GM06990 (cell line): ENCODE measurements at regions not wholly inside any gene's neighbourhood (a gene's known extent, or its start where the extent isn't known, plus 50 kb on each side); places are given as distances from the start of the nearest gene placed in this dataset.
"Not testable (repeated sequence)": the region's sequence is repeated elsewhere in the genome, so short reads cannot be mapped to it uniquely, and the experiment has no call there.

Experiments used
- DNase-seq: peaks from one replicate; pipeline ENCODE4 v3.0.0-alpha.2; 2011; ENCODE audit not compliant: insufficient read length; ENCODE audit errors: extremely low read depth
- H3K27me3 ChIP-seq: replicated peaks from 2 replicates; pipeline ENCODE4 v1.6.0; 2011; ENCODE audit warnings: low read length; ENCODE audit not compliant: control insufficient read depth, insufficient read depth
- H3K36me3 ChIP-seq: 2 replicates; pipeline ENCODE4 v1.5.1; 2011; ENCODE audit warnings: low read length; ENCODE audit not compliant: control insufficient read depth, insufficient read depth
- H3K4me3 ChIP-seq: replicated peaks from 2 replicates; pipeline ENCODE4 v1.5.1; 2011; ENCODE audit warnings: low read depth, mild to moderate bottlenecking, control low read depth, low read length
- TF ChIP-seq, protein P1 (sequence below): IDR thresholded peaks from 2 replicates; pipeline ENCODE4 v1.5.1; 2011; ENCODE audit warnings: low read length, control low read depth, mild to moderate bottlenecking, inconsistent platforms; ENCODE audit not compliant: insufficient read depth, poor library complexity, severe bottlenecking

DNA sequence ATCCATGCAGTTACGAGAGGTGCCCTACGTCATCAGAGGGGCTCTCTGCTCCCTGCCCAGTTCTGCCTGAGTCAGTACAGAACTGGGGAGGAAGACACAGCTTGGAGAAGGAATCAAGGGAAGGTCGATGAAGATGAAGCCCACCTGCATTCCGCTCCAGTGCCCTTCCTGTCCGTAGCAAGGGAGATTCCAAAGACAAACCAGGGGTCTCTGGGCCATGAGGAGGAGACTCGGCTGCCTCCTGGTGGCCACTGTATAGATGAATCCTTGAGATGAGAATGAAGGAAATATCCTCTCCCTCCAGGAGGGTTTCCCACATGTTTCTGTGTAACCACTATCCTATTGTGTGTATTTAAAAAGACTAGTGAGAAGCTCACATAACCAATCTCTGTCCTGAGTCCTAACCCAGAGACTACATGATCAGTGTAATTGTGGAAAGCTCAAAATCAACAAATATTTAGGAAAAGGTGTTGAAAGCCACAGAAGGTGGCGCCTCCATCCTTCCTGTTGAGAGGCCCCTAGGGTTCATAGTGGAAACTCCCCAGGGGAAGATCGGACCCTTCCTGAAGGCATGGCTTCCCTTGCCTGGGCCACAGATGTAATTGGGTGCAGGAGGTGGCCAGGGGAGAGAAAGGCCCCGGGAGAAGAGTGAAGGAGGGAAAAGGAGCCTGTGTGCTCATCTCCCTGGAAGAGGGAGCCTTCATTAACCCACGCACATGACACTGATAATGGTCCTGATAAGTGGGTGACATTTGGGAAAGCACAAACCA is 67.0 kb upstream of the LYZL2 start:
- not testable (repeated sequence) for H3K36me3 ChIP-seq, H3K27me3 ChIP-seq, H3K4me3 ChIP-seq, DNase-seq
- TF ChIP-seq, protein P1, sequence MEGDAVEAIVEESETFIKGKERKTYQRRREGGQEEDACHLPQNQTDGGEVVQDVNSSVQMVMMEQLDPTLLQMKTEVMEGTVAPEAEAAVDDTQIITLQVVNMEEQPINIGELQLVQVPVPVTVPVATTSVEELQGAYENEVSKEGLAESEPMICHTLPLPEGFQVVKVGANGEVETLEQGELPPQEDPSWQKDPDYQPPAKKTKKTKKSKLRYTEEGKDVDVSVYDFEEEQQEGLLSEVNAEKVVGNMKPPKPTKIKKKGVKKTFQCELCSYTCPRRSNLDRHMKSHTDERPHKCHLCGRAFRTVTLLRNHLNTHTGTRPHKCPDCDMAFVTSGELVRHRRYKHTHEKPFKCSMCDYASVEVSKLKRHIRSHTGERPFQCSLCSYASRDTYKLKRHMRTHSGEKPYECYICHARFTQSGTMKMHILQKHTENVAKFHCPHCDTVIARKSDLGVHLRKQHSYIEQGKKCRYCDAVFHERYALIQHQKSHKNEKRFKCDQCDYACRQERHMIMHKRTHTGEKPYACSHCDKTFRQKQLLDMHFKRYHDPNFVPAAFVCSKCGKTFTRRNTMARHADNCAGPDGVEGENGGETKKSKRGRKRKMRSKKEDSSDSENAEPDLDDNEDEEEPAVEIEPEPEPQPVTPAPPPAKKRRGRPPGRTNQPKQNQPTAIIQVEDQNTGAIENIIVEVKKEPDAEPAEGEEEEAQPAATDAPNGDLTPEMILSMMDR = peak; percentile 12

DNA sequence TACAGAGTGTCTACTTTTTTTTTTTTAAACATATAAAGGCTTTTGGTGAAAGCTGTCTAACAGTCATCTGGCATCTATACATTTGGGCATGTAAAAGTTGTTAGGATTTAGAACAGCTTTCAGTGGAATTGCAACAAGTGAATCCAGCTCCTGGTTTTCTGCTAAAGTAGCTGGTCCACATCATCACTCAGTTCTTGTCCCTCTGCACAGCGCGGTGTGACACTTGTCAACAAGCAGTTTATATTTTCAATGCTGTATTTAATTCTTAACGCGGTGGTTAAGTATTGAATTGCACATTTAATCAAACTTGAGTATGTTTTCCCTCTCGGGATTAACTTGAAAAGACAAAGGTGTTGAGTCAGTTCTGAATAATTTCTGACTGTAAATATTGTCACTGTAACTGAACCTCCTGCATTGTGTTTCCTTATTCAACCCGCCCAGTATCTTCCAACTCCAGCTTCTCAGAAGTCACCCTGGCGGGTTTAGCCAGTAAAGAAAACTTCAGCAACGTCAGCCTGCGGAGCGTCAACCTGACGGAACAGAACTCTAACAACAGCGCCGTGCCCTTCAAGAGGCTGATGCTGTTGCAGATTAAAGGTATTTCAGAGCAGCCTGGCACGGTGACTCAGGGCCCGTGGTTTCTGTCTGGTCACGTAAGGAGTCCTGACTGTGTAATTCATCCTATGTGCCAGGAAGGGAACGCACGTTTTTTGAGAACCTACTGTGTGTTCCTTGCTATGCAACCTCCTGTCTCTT is 66.1 kb upstream of the LYZL2 start:
- H3K27me3 ChIP-seq, H3K36me3 ChIP-seq, DNase-seq, H3K4me3 ChIP-seq: not testable (repeated sequence)

DNA sequence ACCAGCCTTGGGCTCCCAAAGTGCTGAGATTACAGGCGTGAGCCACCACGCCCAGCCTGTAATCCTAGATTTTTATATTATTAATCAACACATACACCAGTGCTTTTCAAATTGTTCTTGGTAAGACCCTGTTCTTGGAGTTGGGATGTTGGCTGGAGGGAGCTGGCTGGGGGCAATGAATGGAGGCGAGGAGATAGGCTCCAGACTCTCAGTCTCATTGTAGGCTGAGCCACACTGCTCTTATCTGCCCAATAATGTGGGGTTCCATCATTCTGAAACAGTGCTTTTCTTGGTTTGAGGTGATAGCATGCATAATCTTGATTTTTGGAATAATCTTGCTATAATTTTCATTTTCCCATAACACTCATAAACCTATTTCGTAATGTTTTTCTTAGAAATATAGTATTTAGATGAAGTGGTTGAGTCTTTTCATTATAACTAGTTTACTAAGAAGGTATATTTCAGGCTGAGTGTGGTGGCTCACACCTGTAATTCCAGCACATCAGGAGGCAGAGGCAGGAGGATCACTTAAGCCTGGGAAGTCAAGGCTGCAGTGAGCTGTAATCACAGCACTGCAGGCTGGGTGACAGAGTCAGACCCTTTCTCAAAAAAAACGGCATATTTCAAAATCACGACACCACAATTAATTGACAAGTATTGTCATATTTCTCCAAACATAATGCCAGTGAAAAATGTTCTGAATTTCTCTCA is 65.1 kb upstream of the LYZL2 start:
- DNase-seq = no peak
- Histone ChIP-seq H3K4me3 (no peak overlapping the region), H3K27me3 (no peaks in the 10 kb centered on the region), H3K36me3 (no peaks in the 10 kb centered on the region)
- TF ChIP-seq, protein P1 = no peak

DNA sequence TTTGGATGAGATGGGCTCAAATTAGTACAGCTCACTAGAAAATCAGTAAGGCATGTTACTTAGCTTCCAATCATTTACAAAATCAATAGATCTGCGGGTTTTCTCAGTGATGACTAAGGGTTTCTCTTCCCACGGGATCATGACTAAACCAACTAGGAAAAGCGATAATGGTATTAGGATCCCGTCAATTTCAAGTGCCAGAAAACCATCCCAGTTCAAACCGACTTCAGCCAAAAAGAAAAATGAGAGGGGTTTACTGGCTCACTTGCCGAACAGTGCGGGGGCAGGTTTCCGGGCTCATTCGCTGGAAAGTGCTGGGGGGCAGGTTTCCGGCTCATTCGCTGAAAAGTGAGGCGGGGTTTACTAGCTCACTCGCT is 62.1 kb upstream of the LYZL2 start:
- Histone ChIP-seq H3K4me3 (no peak overlapping the region), H3K36me3 (no peaks in the 10 kb centered on the region), H3K27me3 (no peaks in the 10 kb centered on the region)
- no peak for DNase-seq
- TF ChIP-seq, protein P1 = no peak

- H3K27me3 ChIP-seq, H3K4me3 ChIP-seq, DNase-seq, H3K36me3 ChIP-seq: not testable (repeated sequence)
Measured at GRCh38 chr10:30690948-30691638, 61.5 kb upstream of the LYZL2 start.

- TF ChIP-seq, protein P1 = no peak
Measured at GRCh38 chr10:30688456-30688855, 58.9 kb upstream of the LYZL2 start.

More at GRCh38 chr10:30688456-30688855, 58.9 kb upstream of the LYZL2 start:
- Histone ChIP-seq H3K4me3 (no peak overlapping the region), H3K27me3 (no peaks in the 10 kb centered on the region), H3K36me3 (no peaks in the 10 kb centered on the region)
- DNase-seq = no peak
